ENCODE measurements at regions not wholly inside any gene's neighbourhood (a gene's known extent, or its start where the extent isn't known, plus 50 kb on each side); places are given as distances from the start of the nearest gene placed in this dataset.

DNA sequence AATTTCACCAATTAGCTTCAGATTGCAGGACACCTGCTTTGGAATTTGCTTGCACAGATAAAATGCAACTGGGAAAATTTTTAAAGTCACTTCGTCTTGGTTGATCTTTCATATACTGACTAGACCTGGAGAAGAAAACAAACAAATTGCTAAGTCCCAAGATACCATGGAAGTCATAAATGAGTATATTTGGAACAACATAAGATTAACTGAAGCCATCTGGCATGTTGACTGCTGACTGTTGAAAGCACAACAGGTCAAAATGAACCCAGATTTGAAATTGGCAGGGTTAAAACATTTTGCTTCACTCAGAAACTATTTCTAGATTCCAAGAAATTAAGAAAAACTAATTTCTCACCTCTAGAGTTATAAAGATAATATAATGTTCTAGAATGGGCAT, 470.7 kb downstream of the LPIN1 start:
- H3K36me3 Mint-ChIP-seq: no peaks in the 10 kb centered on the region
- no peaks in the 10 kb centered on the region for H3K9me3 Mint-ChIP-seq
- ATAC-seq (no peak), DNase-seq (ENCODE audit: low spot score in 2 of 2) (no peak)
- H3K4me1 Mint-ChIP-seq: peaks cover 13% of the 10 kb centered on the region
- H3K4me3 Mint-ChIP-seq: no peak overlapping the region
- H3K27ac Mint-ChIP-seq: no peak overlapping the region

DNA sequence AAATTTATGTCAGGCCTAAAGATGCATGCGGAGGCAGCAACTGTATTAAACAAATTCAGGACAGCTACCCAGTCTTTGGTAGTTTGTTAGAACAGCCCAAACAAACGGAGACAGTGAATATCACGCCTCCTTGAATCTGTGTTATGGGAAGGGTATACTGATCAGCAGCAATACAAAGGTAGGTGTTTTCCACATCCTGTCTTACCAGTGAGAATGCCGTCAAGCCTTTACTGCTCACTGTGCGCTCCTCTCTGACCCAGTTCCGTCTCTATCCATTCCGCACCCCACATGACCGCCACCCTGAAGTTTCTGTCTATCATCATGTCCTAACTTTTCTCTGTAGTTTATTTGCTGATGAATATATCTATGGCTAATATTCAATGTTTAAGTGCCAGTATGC, 473.3 kb downstream of the LPIN1 start:
- H3K27ac Mint-ChIP-seq: no peak overlapping the region
- peaks cover 11% of the 10 kb centered on the region for H3K9me3 Mint-ChIP-seq
- H3K4me3 Mint-ChIP-seq: no peak overlapping the region
- no peaks in the 10 kb centered on the region for H3K36me3 Mint-ChIP-seq
- ATAC-seq (peak; percentile 63), DNase-seq (ENCODE audit: low spot score in 2 of 2) (no peak)
- H3K4me1 Mint-ChIP-seq: peaks cover 13% of the 10 kb centered on the region

DNA sequence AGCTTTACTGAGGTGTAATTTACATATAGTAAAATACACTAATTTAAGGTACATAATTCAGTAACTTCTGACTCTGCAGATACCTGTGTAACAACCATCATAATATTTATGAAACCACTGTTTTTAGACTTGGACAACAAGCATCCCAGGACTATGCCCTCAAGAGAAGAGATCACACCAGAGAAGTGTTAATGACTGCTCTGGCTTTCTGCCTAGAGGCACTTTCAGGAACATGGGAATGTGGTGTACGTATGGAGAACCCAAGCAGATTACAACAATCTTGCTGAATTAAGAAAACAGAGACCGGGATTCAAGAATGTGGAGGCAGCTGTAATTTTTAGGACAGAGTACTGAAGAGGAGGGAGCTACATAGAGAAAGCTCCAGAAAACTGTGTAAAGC, 475.2 kb downstream of the LPIN1 start:
- Mint-ChIP-seq H3K9me3 (peaks cover 15% of the 10 kb centered on the region), H3K4me3 (no peak overlapping the region), H3K27ac (no peak overlapping the region), H3K4me1 (peaks cover 13% of the 10 kb centered on the region), H3K36me3 (no peaks in the 10 kb centered on the region)
- ATAC-seq (no peak), DNase-seq (ENCODE audit: low spot score in 2 of 2) (no peak)

DNA sequence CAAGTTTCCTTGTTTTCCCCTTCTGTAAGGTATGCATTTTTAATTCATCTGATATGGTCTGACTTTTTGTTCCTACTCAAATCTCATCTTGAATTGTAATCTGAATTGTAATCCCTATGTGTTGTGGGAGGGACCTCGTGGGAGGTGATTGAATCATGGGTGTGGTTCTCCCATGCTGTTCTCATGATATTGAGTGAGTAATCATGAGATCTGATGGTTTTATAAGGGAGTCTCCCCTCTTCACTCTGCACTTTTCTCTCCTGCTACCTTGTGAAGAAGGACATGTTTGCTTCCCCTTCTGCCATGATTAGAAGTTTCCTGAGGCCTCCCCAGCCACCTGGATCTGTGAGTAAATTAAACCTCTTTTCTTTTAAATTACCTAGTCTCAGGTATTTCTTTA, 476.1 kb downstream of the LPIN1 start:
- H3K27ac Mint-ChIP-seq: no peak overlapping the region
- H3K4me3 Mint-ChIP-seq: no peak overlapping the region
- H3K9me3 Mint-ChIP-seq: peaks cover 15% of the 10 kb centered on the region
- DNase-seq (ENCODE audit: low spot score in 2 of 2): no peak
- H3K36me3 Mint-ChIP-seq: no peaks in the 10 kb centered on the region
- no peak for ATAC-seq
- peaks cover 13% of the 10 kb centered on the region for H3K4me1 Mint-ChIP-seq

DNA sequence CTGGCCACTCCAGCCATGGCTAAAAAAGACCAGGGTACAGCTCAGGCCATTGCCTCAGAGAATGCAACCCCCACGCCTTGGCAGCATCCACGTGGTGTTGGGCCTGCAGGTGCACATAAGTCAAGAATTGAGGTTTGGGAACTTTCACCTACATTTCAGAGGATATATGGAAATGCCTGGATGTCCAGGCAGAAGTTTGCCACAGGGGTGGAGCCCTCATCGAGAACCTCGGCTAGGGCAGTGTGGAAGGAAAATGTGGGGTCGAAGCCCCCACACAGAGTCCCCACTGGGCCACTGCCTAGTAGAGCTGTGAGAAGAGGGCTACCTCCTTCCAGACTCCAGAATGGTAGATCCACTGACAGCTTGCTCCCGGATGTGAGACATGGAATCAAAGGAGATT, 477.3 kb downstream of the LPIN1 start:
- Mint-ChIP-seq H3K9me3 (peaks cover 15% of the 10 kb centered on the region), H3K27ac (no peak overlapping the region), H3K4me1 (peaks cover 13% of the 10 kb centered on the region), H3K4me3 (no peak overlapping the region), H3K36me3 (no peaks in the 10 kb centered on the region)
- ATAC-seq (no peak), DNase-seq (ENCODE audit: low spot score in 2 of 2) (no peak)

DNA sequence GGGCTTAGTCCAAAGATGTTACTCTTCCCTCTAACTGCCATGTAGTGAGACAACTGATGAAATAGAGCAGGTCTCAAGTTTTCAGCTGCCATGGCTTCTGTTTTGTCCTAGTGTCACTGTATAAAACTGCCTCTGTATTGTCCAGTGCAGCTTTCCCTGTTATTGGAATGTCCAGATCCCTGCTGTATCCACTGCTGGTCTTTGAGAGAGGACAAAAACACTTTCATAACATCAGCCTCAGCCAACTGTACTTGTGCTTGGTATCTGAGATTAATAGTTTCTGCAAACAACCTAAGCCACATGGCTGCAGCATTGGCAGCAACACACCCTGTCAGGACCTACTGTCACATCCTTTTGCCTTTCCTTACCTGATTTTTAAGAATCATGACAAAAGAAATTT, 480.2 kb downstream of the LPIN1 start:
- ATAC-seq: no peak
- Mint-ChIP-seq H3K27ac (no peak overlapping the region), H3K9me3 (peaks cover 15% of the 10 kb centered on the region), H3K4me1 (no peaks in the 10 kb centered on the region), H3K36me3 (no peaks in the 10 kb centered on the region), H3K4me3 (no peak overlapping the region)
- DNase-seq (ENCODE audit: low spot score in 2 of 2): no peak

DNA sequence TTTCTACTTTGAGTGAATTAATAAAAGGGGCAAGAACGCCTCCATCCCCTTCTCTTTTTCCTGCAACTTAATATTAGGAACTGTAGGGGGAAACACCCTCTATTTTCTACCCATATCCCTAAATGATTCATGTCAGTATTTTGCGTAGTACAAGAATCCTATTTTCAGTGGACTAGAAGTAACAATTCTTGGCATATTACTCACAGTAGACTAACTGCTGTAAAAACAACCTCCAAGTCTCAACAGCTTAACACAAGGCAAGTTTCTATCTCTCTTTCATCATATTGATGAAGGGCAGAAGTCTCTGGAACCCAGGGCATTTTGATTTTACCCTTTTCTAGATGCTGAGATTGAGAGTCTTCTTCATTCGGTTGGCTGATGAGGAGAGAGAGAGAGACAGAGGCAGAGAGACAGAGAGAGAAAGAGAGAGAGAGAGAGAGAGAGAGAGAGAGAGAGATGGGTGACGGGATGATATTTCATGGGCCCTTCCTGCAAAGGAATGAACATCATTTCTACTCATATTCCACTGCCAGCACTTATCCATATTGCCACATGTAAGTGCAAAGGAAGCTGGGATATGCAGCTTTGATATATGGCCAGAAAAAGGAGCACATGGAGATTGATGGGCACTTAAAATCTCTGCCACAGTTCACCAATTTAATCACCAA, 481.6 kb downstream of the LPIN1 start:
- Mint-ChIP-seq H3K27ac (no peak overlapping the region), H3K4me3 (no peak overlapping the region)
- no peak for DNase-seq (ENCODE audit: low spot score in 2 of 2)

DNA sequence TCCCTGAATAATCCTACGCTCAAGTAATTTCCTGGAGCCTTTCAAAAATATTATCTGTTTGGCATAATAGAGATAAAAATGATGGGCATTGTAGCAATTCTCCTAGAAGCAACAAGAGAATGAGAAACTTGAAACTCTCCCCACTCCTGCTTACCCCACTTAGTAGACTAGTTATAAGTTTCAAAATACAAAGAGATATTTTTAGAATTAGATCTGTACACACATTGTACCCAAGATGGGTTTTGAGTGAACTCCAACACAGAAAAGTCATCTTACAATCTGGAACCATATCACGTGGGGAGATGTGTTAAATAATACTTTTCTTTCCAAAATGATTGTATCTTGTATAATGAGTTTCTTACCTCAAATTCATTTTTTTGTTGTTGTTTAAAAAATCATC, 484.9 kb downstream of the LPIN1 start:
- no peak overlapping the region for H3K4me3 Mint-ChIP-seq
- no peaks in the 10 kb centered on the region for H3K4me1 Mint-ChIP-seq
- no peak overlapping the region for H3K27ac Mint-ChIP-seq
- ATAC-seq: no peak
- no peak for DNase-seq (ENCODE audit: low spot score in 2 of 2)
- H3K9me3 Mint-ChIP-seq: no peaks in the 10 kb centered on the region
- H3K36me3 Mint-ChIP-seq: no peaks in the 10 kb centered on the region

More for the DNA sequence above, 481.6 kb downstream of the LPIN1 start:
- Mint-ChIP-seq H3K36me3 (no peaks in the 10 kb centered on the region), H3K4me1 (no peaks in the 10 kb centered on the region), H3K9me3 (peaks cover 10% of the 10 kb centered on the region)
- ATAC-seq: no peak

DNA sequence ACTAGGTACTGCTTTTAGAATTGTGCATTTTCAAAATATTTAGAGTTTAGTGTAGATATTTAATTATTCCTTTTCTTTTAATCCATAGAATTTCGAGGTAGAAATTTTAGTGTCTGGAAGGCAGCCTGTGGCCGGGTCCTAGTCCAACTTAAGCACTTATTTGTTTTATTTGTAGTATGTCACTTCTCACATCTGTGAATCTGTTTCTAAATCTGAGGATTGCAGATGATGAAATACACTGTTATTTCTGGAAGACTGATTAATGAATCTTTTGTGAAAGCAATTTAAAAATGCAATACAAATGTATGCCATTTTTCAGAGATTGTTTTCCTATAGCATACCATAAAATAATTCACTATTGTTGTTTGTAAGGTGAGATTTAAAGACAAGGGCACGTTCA, 483.9 kb upstream of the TRIB2 start:
- Mint-ChIP-seq H3K4me1 (no peaks in the 10 kb centered on the region), H3K4me3 (no peak overlapping the region), H3K36me3 (no peaks in the 10 kb centered on the region), H3K27ac (no peak overlapping the region), H3K9me3 (no peaks in the 10 kb centered on the region)
- DNase-seq (ENCODE audit: low spot score in 2 of 2) (no peak), ATAC-seq (no peak)

DNA sequence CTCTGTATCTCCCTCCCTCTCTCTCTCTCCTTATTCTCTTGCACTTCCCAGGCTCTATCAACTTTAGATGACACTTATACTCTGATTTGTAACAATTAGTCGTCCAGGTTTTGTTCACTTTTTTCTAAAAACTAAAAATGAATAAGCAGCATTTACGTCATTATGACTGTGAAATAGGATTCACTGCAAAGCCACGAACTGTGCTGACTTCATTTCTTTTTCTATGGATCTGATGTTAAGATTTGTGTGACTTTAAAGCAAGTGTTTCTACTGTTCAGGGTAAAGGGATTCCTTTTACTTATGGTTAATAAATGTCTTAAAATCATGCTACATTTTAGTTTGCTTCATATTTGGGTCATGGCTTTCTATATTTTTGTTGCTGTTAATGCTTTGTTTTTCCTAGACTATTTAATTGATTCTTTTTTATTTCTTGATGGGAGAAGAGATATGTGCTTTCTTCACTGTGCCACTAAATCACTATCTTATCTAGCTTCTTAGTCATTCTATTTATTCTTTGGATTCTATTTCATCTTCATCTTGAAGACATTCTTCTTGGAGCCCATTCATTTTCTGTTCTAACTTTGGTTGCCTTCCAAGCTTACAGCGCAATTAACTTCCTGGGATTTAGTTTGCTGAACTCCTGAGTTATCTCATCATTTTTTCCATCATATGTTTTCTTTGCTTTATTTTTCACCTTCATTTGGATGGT, 480.4 kb upstream of the TRIB2 start:
- ATAC-seq (no peak), DNase-seq (ENCODE audit: low spot score in 2 of 2) (no peak)
- no peaks in the 10 kb centered on the region for H3K9me3 Mint-ChIP-seq
- no peaks in the 10 kb centered on the region for H3K4me1 Mint-ChIP-seq
- H3K36me3 Mint-ChIP-seq: no peaks in the 10 kb centered on the region
- H3K4me3 Mint-ChIP-seq: no peak overlapping the region
- no peak overlapping the region for H3K27ac Mint-ChIP-seq

DNA sequence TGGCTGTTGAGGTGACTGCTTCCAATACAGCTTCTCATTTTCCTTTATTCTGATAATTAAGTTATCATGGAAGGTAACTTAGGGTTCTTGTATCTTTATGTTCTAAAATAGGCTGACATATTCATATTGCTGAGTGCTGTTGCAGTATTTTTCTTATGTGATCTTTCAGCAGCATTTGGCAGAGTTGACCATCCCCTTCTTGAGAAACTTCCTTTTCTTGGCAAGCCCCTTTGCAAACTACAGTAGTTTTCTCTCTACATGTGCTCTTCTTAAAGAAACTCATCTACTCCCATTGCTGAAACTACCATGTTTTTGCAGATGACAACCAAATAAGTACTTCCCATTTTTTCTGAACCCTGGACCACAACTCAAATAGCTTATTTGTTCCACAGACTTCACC, 476.5 kb upstream of the TRIB2 start:
- Mint-ChIP-seq H3K9me3 (no peaks in the 10 kb centered on the region), H3K4me3 (no peak overlapping the region), H3K4me1 (no peaks in the 10 kb centered on the region), H3K36me3 (no peaks in the 10 kb centered on the region), H3K27ac (no peak overlapping the region)
- DNase-seq (ENCODE audit: low spot score in 2 of 2): no peak
- ATAC-seq: no peak

DNA sequence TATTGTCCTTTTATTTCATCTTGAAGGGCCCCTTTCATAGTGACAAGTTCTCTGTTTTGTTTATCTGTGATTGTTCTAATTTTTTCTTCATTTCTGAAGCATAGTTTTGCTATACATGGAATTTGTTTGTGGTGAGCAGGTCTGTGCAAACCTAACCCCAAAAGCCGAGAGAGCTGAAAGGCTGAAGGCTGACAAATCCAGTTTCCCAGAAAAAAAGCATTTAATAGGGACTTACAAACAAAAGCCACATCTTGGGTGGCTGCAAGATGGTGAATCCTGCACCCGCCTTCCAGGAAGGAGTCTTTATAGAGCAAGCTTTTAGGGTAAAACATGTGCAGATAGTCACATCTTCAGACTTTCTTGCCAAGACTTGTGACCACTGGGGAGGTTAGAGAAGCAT, 473.4 kb upstream of the TRIB2 start:
- no peaks in the 10 kb centered on the region for H3K4me1 Mint-ChIP-seq
- no peaks in the 10 kb centered on the region for H3K36me3 Mint-ChIP-seq
- no peaks in the 10 kb centered on the region for H3K9me3 Mint-ChIP-seq
- H3K27ac Mint-ChIP-seq: no peak overlapping the region
- H3K4me3 Mint-ChIP-seq: no peak overlapping the region
- ATAC-seq: no peak
- DNase-seq (ENCODE audit: low spot score in 2 of 2): no peak

DNA sequence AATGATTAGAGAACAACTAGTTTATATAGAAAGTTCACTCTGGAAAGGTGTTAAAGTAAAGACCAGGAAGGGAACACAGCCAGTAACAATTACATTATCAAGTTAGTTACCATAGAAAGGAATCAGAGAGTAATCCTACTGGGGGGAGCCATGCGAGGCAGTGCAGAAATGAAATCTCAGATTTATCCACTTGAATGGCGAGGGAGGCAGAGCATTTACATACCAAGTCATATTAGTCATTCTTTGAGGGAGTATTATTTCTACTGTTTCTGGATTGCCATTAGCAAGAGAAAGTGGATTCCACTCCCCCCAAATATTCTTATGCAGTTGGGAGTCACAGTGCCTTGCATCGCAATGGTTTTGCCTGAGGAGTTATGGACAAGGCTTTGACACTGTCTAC, 472.7 kb upstream of the TRIB2 start:
- no peak for DNase-seq (ENCODE audit: low spot score in 2 of 2)
- no peak overlapping the region for H3K27ac Mint-ChIP-seq

DNA sequence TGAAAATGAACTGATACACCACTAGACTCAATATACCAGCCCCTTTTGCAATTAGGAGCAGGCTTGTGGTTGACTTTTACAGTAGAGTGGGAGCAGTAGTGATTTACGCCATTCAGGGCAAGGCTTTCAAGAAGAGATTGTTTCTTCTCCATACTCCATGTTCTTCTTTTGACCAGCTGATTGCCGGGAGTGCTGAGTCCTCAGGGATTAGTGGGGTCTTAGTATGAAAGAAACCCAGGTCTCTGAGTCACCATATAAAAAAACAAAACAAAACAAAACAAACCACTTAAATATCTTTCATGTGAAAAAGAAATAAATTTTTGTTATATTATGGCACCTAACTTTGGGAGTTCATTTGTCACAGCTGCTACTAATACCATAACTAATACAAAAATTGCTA, 465.6 kb upstream of the TRIB2 start:
- H3K4me1 Mint-ChIP-seq: no peaks in the 10 kb centered on the region
- no peaks in the 10 kb centered on the region for H3K36me3 Mint-ChIP-seq
- ATAC-seq (no peak), DNase-seq (ENCODE audit: low spot score in 2 of 2) (no peak)
- no peaks in the 10 kb centered on the region for H3K9me3 Mint-ChIP-seq
- H3K27ac Mint-ChIP-seq: no peak overlapping the region
- H3K4me3 Mint-ChIP-seq: no peak overlapping the region

More for the DNA sequence above, 472.7 kb upstream of the TRIB2 start:
- H3K4me1 Mint-ChIP-seq: no peaks in the 10 kb centered on the region
- no peak overlapping the region for H3K4me3 Mint-ChIP-seq
- ATAC-seq: no peak
- H3K9me3 Mint-ChIP-seq: no peaks in the 10 kb centered on the region
- H3K36me3 Mint-ChIP-seq: no peaks in the 10 kb centered on the region

DNA sequence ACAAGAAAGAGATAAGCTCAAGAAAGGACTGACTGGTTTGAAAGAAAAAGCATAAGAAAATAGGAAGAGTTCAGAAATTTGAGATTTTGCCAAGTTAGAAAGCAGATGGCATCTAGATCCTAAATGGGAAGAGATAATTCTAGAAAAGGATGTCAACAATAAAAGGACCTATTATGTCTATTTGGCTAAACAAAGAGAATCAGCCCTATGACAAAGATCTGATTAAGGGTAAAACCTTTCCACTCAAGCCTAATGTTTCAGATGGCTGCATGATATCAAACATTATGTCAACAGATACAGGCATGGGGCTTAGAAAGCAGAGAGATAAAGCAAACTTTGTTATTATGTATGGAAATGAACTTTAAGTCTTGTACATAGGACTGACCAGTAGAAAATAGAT, 465.0 kb upstream of the TRIB2 start:
- ATAC-seq (no peak), DNase-seq (ENCODE audit: low spot score in 2 of 2) (no peak)
- no peak overlapping the region for H3K27ac Mint-ChIP-seq
- H3K4me1 Mint-ChIP-seq: no peaks in the 10 kb centered on the region
- no peaks in the 10 kb centered on the region for H3K9me3 Mint-ChIP-seq
- H3K36me3 Mint-ChIP-seq: no peaks in the 10 kb centered on the region
- no peak overlapping the region for H3K4me3 Mint-ChIP-seq

DNA sequence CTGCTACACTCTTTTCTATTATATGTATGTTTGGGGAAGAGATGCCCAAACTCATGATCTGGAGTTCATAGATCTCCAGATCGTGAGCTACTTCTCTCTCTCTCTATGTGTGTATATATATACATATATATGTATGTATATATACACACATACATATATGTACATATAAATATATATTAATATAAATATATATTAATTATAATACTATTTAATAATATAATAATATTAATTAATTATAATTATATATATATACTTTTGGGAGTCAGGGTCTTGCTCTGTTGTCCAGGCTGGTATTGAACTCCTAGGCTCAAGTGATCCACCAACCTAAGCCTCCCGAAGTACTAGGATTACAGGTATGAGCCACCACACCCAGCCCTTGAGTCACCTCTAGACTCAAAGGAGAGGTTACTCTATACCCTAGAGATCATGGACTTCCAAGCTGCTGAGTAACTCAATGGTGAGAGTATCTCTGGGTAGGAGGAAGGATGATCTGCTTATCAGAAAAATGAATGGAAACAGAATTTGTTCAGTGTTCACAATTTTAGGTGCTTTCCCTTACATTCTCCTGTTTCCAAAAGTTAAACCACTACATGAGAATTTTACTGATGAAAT, 463.5 kb upstream of the TRIB2 start:
- ATAC-seq: no peak
- no peaks in the 10 kb centered on the region for H3K4me1 Mint-ChIP-seq
- H3K9me3 Mint-ChIP-seq: no peaks in the 10 kb centered on the region
- no peak overlapping the region for H3K4me3 Mint-ChIP-seq
- no peak for DNase-seq (ENCODE audit: low spot score in 2 of 2)
- H3K27ac Mint-ChIP-seq: no peak overlapping the region
- H3K36me3 Mint-ChIP-seq: no peaks in the 10 kb centered on the region

Data from stimulated activated effector memory CD8-positive, alpha-beta T cell treated with anti-CD3 and anti-CD28 coated beads, Interleukin-12 subunit alpha, Interleukin-12 subunit beta, amount 100 ng/mL, for 72 hours (primary cell).